Mesothelial cell of epicardium (in vitro differentiated cells): ENCODE measurements at regions not wholly inside any gene's neighbourhood (a gene's known extent, or its start where the extent isn't known, plus 50 kb on each side); places are given as distances from the start of the nearest gene placed in this dataset.
"Not testable (repeated sequence)": the region's sequence is repeated elsewhere in the genome, so short reads cannot be mapped to it uniquely, and the experiment has no call there.

ENCODE experiments used
- DNase-seq, 2 experiments: peaks; one replicate each; pipeline ENCODE4 v3.0.0; 2021; ENCODE audit warnings: low spot score in 2 of 2; ENCODE audit not compliant: unreplicated experiment in 2 of 2
- H3K27ac Mint-ChIP-seq: 2 replicates; pipeline ENCODE4 v1.8.0; 2021; ENCODE audit warnings: mixed read lengths
- H3K27me3 Mint-ChIP-seq: 2 replicates; pipeline ENCODE4 v1.8.0; 2021; ENCODE audit warnings: low read depth, mixed read lengths
- H3K36me3 Mint-ChIP-seq: 2 replicates; pipeline ENCODE4 v1.8.0; 2021; ENCODE audit warnings: mixed read lengths
- H3K4me1 Mint-ChIP-seq: 2 replicates; pipeline ENCODE4 v1.8.0; 2021; ENCODE audit warnings: mixed read lengths
- H3K4me3 Mint-ChIP-seq: 2 replicates; pipeline ENCODE4 v1.8.0; 2021; ENCODE audit warnings: mild to moderate bottlenecking, moderate library complexity, mixed read lengths
- H3K9me3 Mint-ChIP-seq: 2 replicates; pipeline ENCODE4 v1.8.0; 2021; ENCODE audit warnings: mixed read lengths
- CTCF ChIP-seq: fragments of 200-600 bp; sonication (generic); IDR thresholded peaks from one replicate; pipeline ENCODE4 v1.5.0; 2021; ENCODE audit warnings: antibody characterized with exemption; ENCODE audit not compliant: unreplicated experiment

- no peak for DNase-seq
- Mint-ChIP-seq H3K27me3 (no peaks in the 10 kb centered on the region), H3K4me3 (no peak overlapping the region), H3K4me1 (no peaks in the 10 kb centered on the region), H3K36me3 (no peaks in the 10 kb centered on the region), H3K27ac (no peak overlapping the region), H3K9me3 (peaks cover 12% of the 10 kb centered on the region)
- TF ChIP-seq CTCF, result no peak
Observed at GRCh38 chr3:94794563-94794962, 731.7 kb downstream of the NSUN3 start.

- TF ChIP-seq CTCF, result no peak
- no peak overlapping the region for H3K4me3 Mint-ChIP-seq
- no peak for DNase-seq
- no peaks in the 10 kb centered on the region for H3K27me3 Mint-ChIP-seq
- no peak overlapping the region for H3K27ac Mint-ChIP-seq
- no peaks in the 10 kb centered on the region for H3K36me3 Mint-ChIP-seq
- H3K9me3 Mint-ChIP-seq, result peaks cover 8% of the 10 kb centered on the region
- no peaks in the 10 kb centered on the region for H3K4me1 Mint-ChIP-seq
Observed at GRCh38 chr3:94799420-94800060, 736.7 kb downstream of the NSUN3 start.

GRCh38 chr3:94811836-94812235 lies 749.0 kb downstream of the NSUN3 start:
- H3K27me3 Mint-ChIP-seq, result no peaks in the 10 kb centered on the region
- no peak for DNase-seq
- peaks cover 11% of the 10 kb centered on the region for H3K9me3 Mint-ChIP-seq
- H3K27ac Mint-ChIP-seq, result no peak overlapping the region
- no peak overlapping the region for H3K4me3 Mint-ChIP-seq
- TF ChIP-seq CTCF, result no peak
- H3K4me1 Mint-ChIP-seq, result peaks cover 3% of the 10 kb centered on the region
- H3K36me3 Mint-ChIP-seq, result no peaks in the 10 kb centered on the region

GRCh38 chr3:94821241-94821640 lies 758.4 kb downstream of the NSUN3 start:
- Mint-ChIP-seq H3K4me3 (no peak overlapping the region), H3K27ac (no peak overlapping the region), H3K27me3 (no peaks in the 10 kb centered on the region), H3K4me1 (no peaks in the 10 kb centered on the region), H3K9me3 (peaks cover 19% of the 10 kb centered on the region), H3K36me3 (no peaks in the 10 kb centered on the region)
- TF ChIP-seq CTCF, result no peak
- DNase-seq, result no peak

- H3K36me3 Mint-ChIP-seq, result no peaks in the 10 kb centered on the region
- no peaks in the 10 kb centered on the region for H3K27me3 Mint-ChIP-seq
- TF ChIP-seq CTCF, result no peak
- peaks cover 19% of the 10 kb centered on the region for H3K9me3 Mint-ChIP-seq
- H3K4me3 Mint-ChIP-seq, result no peak overlapping the region
- DNase-seq, result no peak
- no peaks in the 10 kb centered on the region for H3K4me1 Mint-ChIP-seq
- no peak overlapping the region for H3K27ac Mint-ChIP-seq
Observed at GRCh38 chr3:94822298-94822697, 759.4 kb downstream of the NSUN3 start.

GRCh38 chr3:94846251-94846650 lies 783.4 kb downstream of the NSUN3 start:
- not testable (repeated sequence) for H3K9me3 Mint-ChIP-seq, H3K27ac Mint-ChIP-seq, DNase-seq, H3K27me3 Mint-ChIP-seq, H3K36me3 Mint-ChIP-seq, H3K4me3 Mint-ChIP-seq, H3K4me1 Mint-ChIP-seq
